ENCODE measurements at regions not wholly inside any gene's neighbourhood (a gene's known extent, or its start where the extent isn't known, plus 50 kb on each side); places are given as distances from the start of the nearest gene placed in this dataset.

DNA sequence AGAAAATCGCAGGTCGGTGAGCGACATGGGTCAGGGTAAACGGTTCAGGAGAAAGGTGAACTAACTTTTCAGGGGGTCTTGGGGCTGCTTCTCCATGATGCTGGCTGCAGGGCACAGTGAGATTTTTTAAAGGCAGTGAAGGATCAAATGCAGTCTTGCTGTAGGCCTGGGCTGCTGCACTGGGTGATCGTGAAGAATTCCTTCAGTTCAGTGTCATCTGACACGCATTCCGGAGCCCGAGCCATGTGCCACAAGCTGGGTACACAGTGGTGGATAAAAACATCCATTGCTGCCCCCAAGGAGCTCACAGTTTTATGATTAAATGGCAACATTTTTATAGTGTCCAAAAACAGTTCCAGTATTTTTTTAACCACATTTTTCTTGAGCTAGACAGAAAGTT lies 56.3 kb upstream of the GPR12 start:
- no peak overlapping the region for H3K4me3 ChIP-seq (replicated peaks; ENCODE audit: low read depth, low read length)
- TF ChIP-seq, protein P1, sequence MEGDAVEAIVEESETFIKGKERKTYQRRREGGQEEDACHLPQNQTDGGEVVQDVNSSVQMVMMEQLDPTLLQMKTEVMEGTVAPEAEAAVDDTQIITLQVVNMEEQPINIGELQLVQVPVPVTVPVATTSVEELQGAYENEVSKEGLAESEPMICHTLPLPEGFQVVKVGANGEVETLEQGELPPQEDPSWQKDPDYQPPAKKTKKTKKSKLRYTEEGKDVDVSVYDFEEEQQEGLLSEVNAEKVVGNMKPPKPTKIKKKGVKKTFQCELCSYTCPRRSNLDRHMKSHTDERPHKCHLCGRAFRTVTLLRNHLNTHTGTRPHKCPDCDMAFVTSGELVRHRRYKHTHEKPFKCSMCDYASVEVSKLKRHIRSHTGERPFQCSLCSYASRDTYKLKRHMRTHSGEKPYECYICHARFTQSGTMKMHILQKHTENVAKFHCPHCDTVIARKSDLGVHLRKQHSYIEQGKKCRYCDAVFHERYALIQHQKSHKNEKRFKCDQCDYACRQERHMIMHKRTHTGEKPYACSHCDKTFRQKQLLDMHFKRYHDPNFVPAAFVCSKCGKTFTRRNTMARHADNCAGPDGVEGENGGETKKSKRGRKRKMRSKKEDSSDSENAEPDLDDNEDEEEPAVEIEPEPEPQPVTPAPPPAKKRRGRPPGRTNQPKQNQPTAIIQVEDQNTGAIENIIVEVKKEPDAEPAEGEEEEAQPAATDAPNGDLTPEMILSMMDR (IDR thresholded peaks at IDR 0.05; ENCODE audit: low read depth, low read length, missing control alignments): no peak
- no peak for DNase-seq (ENCODE audit: extremely low read depth, low read depth)

DNA sequence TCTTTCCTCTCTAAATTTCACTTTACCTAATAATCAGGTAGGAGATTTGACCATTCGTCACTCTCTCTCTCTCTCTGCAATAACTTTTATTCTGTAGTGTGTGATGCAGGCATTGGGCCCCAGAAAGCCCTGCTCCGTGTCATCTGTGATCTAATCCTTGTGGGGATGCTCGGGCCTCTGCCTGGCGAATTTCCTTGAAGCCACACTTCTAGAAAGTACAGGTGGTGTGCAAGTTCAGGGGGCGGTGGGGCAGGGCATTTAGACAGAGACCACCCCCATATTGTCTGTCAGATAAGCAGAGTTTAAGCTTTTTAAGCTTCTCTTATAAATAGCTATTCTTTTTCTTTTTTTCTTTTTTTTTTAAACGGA lies 53.4 kb upstream of the GPR12 start:
- TF ChIP-seq, protein P1 (IDR thresholded peaks at IDR 0.05; ENCODE audit: low read depth, low read length, missing control alignments): no peak
- no peak overlapping the region for H3K4me3 ChIP-seq (replicated peaks; ENCODE audit: low read depth, low read length)
- DNase-seq (ENCODE audit: extremely low read depth, low read depth): no peak

DNA sequence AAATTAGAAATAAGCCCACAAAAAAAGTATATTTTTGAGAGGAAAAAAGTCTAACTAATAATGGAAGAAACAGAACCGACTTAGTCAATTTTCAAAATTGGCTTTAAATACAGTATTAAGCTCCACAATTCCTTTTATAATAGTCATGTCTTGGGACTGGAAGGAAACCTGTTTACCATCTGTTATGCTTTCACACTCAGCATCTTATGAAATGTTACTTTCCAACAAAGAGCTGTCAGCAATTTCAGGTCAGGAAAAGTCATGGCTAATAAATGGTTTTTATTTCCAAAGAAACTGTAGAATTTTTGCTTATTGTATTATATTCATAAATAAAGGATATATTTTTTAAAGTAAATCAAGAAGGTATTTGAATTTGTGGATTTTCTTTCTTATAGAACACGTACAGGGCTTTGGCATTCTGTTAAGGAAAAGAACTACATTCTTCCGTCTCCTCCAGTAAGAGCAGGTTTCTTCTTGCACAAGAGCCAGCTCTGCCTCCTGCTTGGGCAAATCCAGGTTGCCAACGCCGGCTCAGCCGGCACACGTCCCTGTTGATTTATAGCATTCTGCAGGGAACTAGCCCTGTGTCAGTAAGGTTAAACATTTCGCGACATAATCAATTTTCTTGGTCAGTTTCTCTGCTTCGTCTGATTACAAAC lies 52.9 kb upstream of the GPR12 start:
- TF ChIP-seq, protein P1 (IDR thresholded peaks at IDR 0.05; ENCODE audit: low read depth, low read length, missing control alignments): no peak
- no peak overlapping the region for H3K4me3 ChIP-seq (replicated peaks; ENCODE audit: low read depth, low read length)
- DNase-seq (ENCODE audit: extremely low read depth, low read depth): no peak

DNA sequence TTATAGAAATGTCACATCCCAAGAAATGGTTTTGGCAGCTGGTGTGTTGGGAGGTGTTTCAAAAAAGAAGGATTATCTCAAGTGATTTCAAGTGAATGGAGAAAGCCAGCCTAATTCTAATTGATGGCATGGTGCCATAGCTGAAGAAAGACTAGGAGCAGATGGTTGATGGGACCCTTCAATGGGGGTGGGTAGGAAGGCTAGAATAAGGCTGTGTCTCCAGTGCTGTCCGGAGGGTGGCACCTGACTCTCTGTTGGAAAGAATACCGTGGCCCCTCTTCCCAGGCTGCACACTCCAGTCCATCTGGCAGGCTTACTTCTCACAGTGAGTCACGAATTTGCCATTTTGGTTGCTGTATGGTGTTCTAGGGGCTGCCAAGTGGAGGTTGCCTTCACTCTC lies 51.0 kb upstream of the GPR12 start:
- no peak overlapping the region for H3K4me3 ChIP-seq (replicated peaks; ENCODE audit: low read depth, low read length)
- no peak for DNase-seq (ENCODE audit: extremely low read depth, low read depth)
- TF ChIP-seq, protein P1 (IDR thresholded peaks at IDR 0.05; ENCODE audit: low read depth, low read length, missing control alignments): no peak
